OCI-LY1 (cell line): ENCODE measurements at regions not wholly inside any gene's neighbourhood (a gene's known extent, or its start where the extent isn't known, plus 50 kb on each side); places are given as distances from the start of the nearest gene placed in this dataset.

ENCODE experiments used
- H2AFZ ChIP-seq: fragments of 200-600 bp; sonication (generic), shearing (Covaris generic); 2 replicates; pipeline ENCODE4 v1.6.0; 2014; ENCODE audit warnings: antibody characterized with exemption, mild to moderate bottlenecking, low read length
- H3F3A ChIP-seq: fragments of 200-600 bp; sonication (generic), shearing (Covaris generic); 2 replicates; pipeline ENCODE4 v1.6.0; 2014; ENCODE audit warnings: mild to moderate bottlenecking, antibody characterized with exemption, low read length, moderate library complexity; ENCODE audit not compliant: insufficient read depth
- H3K27ac ChIP-seq: fragments of 200-600 bp; sonication (generic); 2 replicates; pipeline ENCODE4 v1.5.1; 2014; ENCODE audit warnings: low read length, mixed run types, mild to moderate bottlenecking, low read depth; ENCODE audit not compliant: poor library complexity, severe bottlenecking
- H3K27me3 ChIP-seq: fragments of 200-600 bp; sonication (generic); 2 replicates; pipeline ENCODE4 v1.6.0; 2014; ENCODE audit warnings: antibody characterized with exemption, mild to moderate bottlenecking, low read length, moderate library complexity; ENCODE audit not compliant: insufficient read depth
- H3K36me3 ChIP-seq: fragments of 200-600 bp; sonication (generic); 2 replicates; pipeline ENCODE4 v1.6.1; 2014; ENCODE audit warnings: mild to moderate bottlenecking, antibody characterized with exemption, low read length, moderate library complexity, mixed read lengths; ENCODE audit not compliant: insufficient read depth
- H3K4me1 ChIP-seq: fragments of 200-600 bp; sonication (generic); 2 replicates; pipeline ENCODE4 v1.5.1; 2014; ENCODE audit warnings: mild to moderate bottlenecking, low read length, moderate library complexity; ENCODE audit not compliant: insufficient read depth, severe bottlenecking
- H3K4me2 ChIP-seq: fragments of 200-600 bp; sonication (generic), shearing (Covaris generic); 2 replicates; pipeline ENCODE4 v1.6.1; 2014; ENCODE audit warnings: low read length
- H3K4me3 ChIP-seq: fragments of 200-600 bp; sonication (generic); 2 replicates; pipeline ENCODE4 v1.5.1; 2014; ENCODE audit warnings: low read length, low read depth, mild to moderate bottlenecking, mixed read lengths; ENCODE audit not compliant: poor library complexity, severe bottlenecking
- H3K79me2 ChIP-seq: fragments of 200-600 bp; shearing (Covaris generic); 2 replicates; pipeline ENCODE4 v1.6.1; 2016; ENCODE audit warnings: mixed run types, low read length, mixed read lengths; ENCODE audit not compliant: insufficient read depth
- H3K9ac ChIP-seq: fragments of 200-600 bp; sonication (generic), shearing (Covaris generic); 2 replicates; pipeline ENCODE4 v1.6.1; 2014; ENCODE audit warnings: mild to moderate bottlenecking, low read length, mixed read lengths
- H3K9me2 ChIP-seq: fragments of 200-600 bp; sonication (generic), shearing (Covaris generic); 2 replicates; pipeline ENCODE4 v1.6.1; 2014; ENCODE audit warnings: low read depth, mild to moderate bottlenecking, low read length, mixed read lengths
- H3K9me3 ChIP-seq: fragments of 200-600 bp; shearing (Covaris generic); 2 replicates; pipeline ENCODE4 v1.6.1; 2014; ENCODE audit warnings: low read length, mixed read lengths
- H4K20me1 ChIP-seq: fragments of 200-600 bp; sonication (generic), shearing (Covaris generic); 2 replicates; pipeline ENCODE4 v1.6.0; 2016; ENCODE audit warnings: mild to moderate bottlenecking, low read length; ENCODE audit not compliant: insufficient read depth
- CTCF ChIP-seq: fragments of 200-600 bp; sonication (generic), shearing (Covaris generic); IDR thresholded peaks from 2 replicates; pipeline ENCODE4 v1.5.1; 2017; ENCODE audit warnings: mild to moderate bottlenecking, antibody characterized with exemption, low read length, moderate library complexity, mixed read lengths
- EZH2 ChIP-seq: fragments of 200-600 bp; sonication (generic), shearing (Covaris generic); IDR thresholded peaks from 2 replicates; pipeline ENCODE4 v1.8.0; 2017; ENCODE audit warnings: borderline replicate concordance, mixed run types, mild to moderate bottlenecking, antibody characterized with exemption, low read length, moderate library complexity, mixed read lengths

- H3K9me3 ChIP-seq = no peaks in the 10 kb centered on the region
- TF ChIP-seq EZH2 = no peak
- no peak for TF ChIP-seq CTCF
- no peaks in the 10 kb centered on the region for H4K20me1 ChIP-seq
- H3K79me2 ChIP-seq = no peaks in the 10 kb centered on the region
- no peaks in the 10 kb centered on the region for H3K4me1 ChIP-seq
- H3K4me2 ChIP-seq = no peak overlapping the region
- no peaks in the 10 kb centered on the region for H3F3A ChIP-seq
- no peak overlapping the region for H3K9ac ChIP-seq
- no peaks in the 10 kb centered on the region for H3K27me3 ChIP-seq
- H3K27ac ChIP-seq = no peak overlapping the region
- H2AFZ ChIP-seq = no peak overlapping the region
- H3K36me3 ChIP-seq = no peaks in the 10 kb centered on the region
- H3K9me2 ChIP-seq = no peaks in the 10 kb centered on the region
- no peak overlapping the region for H3K4me3 ChIP-seq
Measured at GRCh38 chr1:173377266-173377665, 99.9 kb upstream of the PRDX6 start.

- H3F3A ChIP-seq = no peaks in the 10 kb centered on the region
- no peaks in the 10 kb centered on the region for H3K79me2 ChIP-seq
- TF ChIP-seq EZH2 (no peak), CTCF (no peak)
- H3K4me3 ChIP-seq = no peak overlapping the region
- no peaks in the 10 kb centered on the region for H3K9me2 ChIP-seq
- no peaks in the 10 kb centered on the region for H3K27me3 ChIP-seq
- H3K9ac ChIP-seq = no peak overlapping the region
- H3K4me2 ChIP-seq = no peak overlapping the region
- no peaks in the 10 kb centered on the region for H3K36me3 ChIP-seq
- H4K20me1 ChIP-seq = no peaks in the 10 kb centered on the region
- H3K4me1 ChIP-seq = no peaks in the 10 kb centered on the region
- no peaks in the 10 kb centered on the region for H3K9me3 ChIP-seq
- no peak overlapping the region for H3K27ac ChIP-seq
- H2AFZ ChIP-seq = no peak overlapping the region
Measured at GRCh38 chr1:173383351-173383750, 93.8 kb upstream of the PRDX6 start.

- TF ChIP-seq EZH2 = no peak
- no peak for TF ChIP-seq CTCF
- Histone ChIP-seq H3K27ac (no peak overlapping the region), H3K9me3 (no peaks in the 10 kb centered on the region), H3F3A (no peaks in the 10 kb centered on the region), H4K20me1 (no peaks in the 10 kb centered on the region), H3K36me3 (no peaks in the 10 kb centered on the region), H3K79me2 (no peaks in the 10 kb centered on the region), H2AFZ (no peak overlapping the region), H3K4me2 (no peak overlapping the region), H3K4me3 (no peak overlapping the region), H3K9me2 (no peaks in the 10 kb centered on the region), H3K4me1 (no peaks in the 10 kb centered on the region), H3K27me3 (no peaks in the 10 kb centered on the region), H3K9ac (no peak overlapping the region)
Measured at GRCh38 chr1:173388352-173388751, 88.8 kb upstream of the PRDX6 start.
